ENCODE measurements at regions not wholly inside any gene's neighbourhood (a gene's known extent, or its start where the extent isn't known, plus 50 kb on each side); places are given as distances from the start of the nearest gene placed in this dataset.

GRCh38 chr6:4262526-4262925 lies 127.2 kb upstream of the ECI2 start:
- no peak overlapping the region for H3K4me3 Mint-ChIP-seq
- no peak overlapping the region for H3K4me3 ChIP-seq (ENCODE audit: low read length)
- H3K4me1 Mint-ChIP-seq, result no peaks in the 10 kb centered on the region
- no peaks in the 10 kb centered on the region for H3K36me3 Mint-ChIP-seq (ENCODE audit: low read depth)
- H3K9me3 Mint-ChIP-seq, result no peaks in the 10 kb centered on the region
- WGBS, 2 experiments (ENCODE audit: insufficient coverage in 1 of 2, insufficient read length in 1 of 2), result 74 to 86% methylated on average over 1 of the region's 1 CpG
- no peaks in the 10 kb centered on the region for H3K4me1 ChIP-seq (ENCODE audit: control insufficient read depth, insufficient read depth, low read length)
- no peak for DNase-seq
- no peaks in the 10 kb centered on the region for H3K9me3 ChIP-seq (ENCODE audit: control insufficient read depth, low read length)
- H3K27me3 Mint-ChIP-seq (ENCODE audit: insufficient read depth), result no peaks in the 10 kb centered on the region
- no peak for TF ChIP-seq CTCF (conservative IDR thresholded peaks at IDR 0.05)
- no peak overlapping the region for H3K27ac Mint-ChIP-seq
- no peaks in the 10 kb centered on the region for H3K36me3 ChIP-seq (ENCODE audit: control insufficient read depth, insufficient read depth, low read length)
- H3K9ac ChIP-seq (ENCODE audit: extremely low read depth, low read length, poor library complexity, severe bottlenecking), result no peak overlapping the region
- no peaks in the 10 kb centered on the region for H3K27me3 ChIP-seq (ENCODE audit: control insufficient read depth, insufficient read depth, low read length, poor library complexity, severe bottlenecking)
- H3K27ac ChIP-seq (ENCODE audit: low read depth, low read length), result no peak overlapping the region

- 92 to 100% methylated on average over 2 to 4 of the region's 4 CpGs for WGBS, 2 experiments (ENCODE audit: insufficient coverage in 1 of 2, insufficient read length in 1 of 2)
- no peak for TF ChIP-seq CTCF (conservative IDR thresholded peaks at IDR 0.05)
- Histone ChIP-seq H3K9me3 (ENCODE audit: control insufficient read depth, low read length) (no peaks in the 10 kb centered on the region), H3K4me3 (ENCODE audit: low read length) (no peak overlapping the region), H3K4me1 (ENCODE audit: control insufficient read depth, insufficient read depth, low read length) (no peaks in the 10 kb centered on the region), H3K27ac (ENCODE audit: low read depth, low read length) (no peak overlapping the region), H3K36me3 (ENCODE audit: control insufficient read depth, insufficient read depth, low read length) (no peaks in the 10 kb centered on the region), H3K27me3 (ENCODE audit: control insufficient read depth, insufficient read depth, low read length, poor library complexity, severe bottlenecking) (no peaks in the 10 kb centered on the region), H3K9ac (ENCODE audit: extremely low read depth, low read length, poor library complexity, severe bottlenecking) (no peak overlapping the region)
- H3K4me3 Mint-ChIP-seq, result no peak overlapping the region
- no peaks in the 10 kb centered on the region for H3K9me3 Mint-ChIP-seq
- H3K4me1 Mint-ChIP-seq, result no peaks in the 10 kb centered on the region
- no peak for DNase-seq
- H3K27me3 Mint-ChIP-seq (ENCODE audit: insufficient read depth), result no peaks in the 10 kb centered on the region
- no peak overlapping the region for H3K27ac Mint-ChIP-seq
- no peaks in the 10 kb centered on the region for H3K36me3 Mint-ChIP-seq (ENCODE audit: low read depth)
These were observed 124.0 kb upstream of the ECI2 start for GRCh38 chr6:4259391-4259790.

GRCh38 chr6:4258733-4259132 lies 123.4 kb upstream of the ECI2 start:
- DNase-seq, result no peak

More at GRCh38 chr6:4258733-4259132, 123.4 kb upstream of the ECI2 start:
- Mint-ChIP-seq H3K4me1 (no peaks in the 10 kb centered on the region), H3K27me3 (ENCODE audit: insufficient read depth) (no peaks in the 10 kb centered on the region), H3K27ac (no peak overlapping the region), H3K9me3 (no peaks in the 10 kb centered on the region), H3K36me3 (ENCODE audit: low read depth) (no peaks in the 10 kb centered on the region), H3K4me3 (no peak overlapping the region)
- Histone ChIP-seq H3K27ac (ENCODE audit: low read depth, low read length) (no peak overlapping the region), H3K27me3 (ENCODE audit: control insufficient read depth, insufficient read depth, low read length, poor library complexity, severe bottlenecking) (no peaks in the 10 kb centered on the region), H3K4me3 (ENCODE audit: low read length) (no peak overlapping the region), H3K36me3 (ENCODE audit: control insufficient read depth, insufficient read depth, low read length) (no peaks in the 10 kb centered on the region), H3K9me3 (ENCODE audit: control insufficient read depth, low read length) (no peaks in the 10 kb centered on the region), H3K9ac (ENCODE audit: extremely low read depth, low read length, poor library complexity, severe bottlenecking) (no peak overlapping the region), H3K4me1 (ENCODE audit: control insufficient read depth, insufficient read depth, low read length) (no peaks in the 10 kb centered on the region)
- TF ChIP-seq CTCF (conservative IDR thresholded peaks at IDR 0.05), result no peak
- 84 to 89% methylated on average over 5 of the region's 5 CpGs for WGBS, 2 experiments (ENCODE audit: insufficient coverage in 1 of 2, insufficient read length in 1 of 2)

Data from endodermal cell (in vitro differentiated cells).